KG1 (cell line): ENCODE measurements at regions not wholly inside any gene's neighbourhood (a gene's known extent, or its start where the extent isn't known, plus 50 kb on each side); places are given as distances from the start of the nearest gene placed in this dataset.

Source experiments
- DNase-seq: peaks from one replicate; lab custom pipeline; 2025; lab: John Stamatoyannopoulos, UW

DNA sequence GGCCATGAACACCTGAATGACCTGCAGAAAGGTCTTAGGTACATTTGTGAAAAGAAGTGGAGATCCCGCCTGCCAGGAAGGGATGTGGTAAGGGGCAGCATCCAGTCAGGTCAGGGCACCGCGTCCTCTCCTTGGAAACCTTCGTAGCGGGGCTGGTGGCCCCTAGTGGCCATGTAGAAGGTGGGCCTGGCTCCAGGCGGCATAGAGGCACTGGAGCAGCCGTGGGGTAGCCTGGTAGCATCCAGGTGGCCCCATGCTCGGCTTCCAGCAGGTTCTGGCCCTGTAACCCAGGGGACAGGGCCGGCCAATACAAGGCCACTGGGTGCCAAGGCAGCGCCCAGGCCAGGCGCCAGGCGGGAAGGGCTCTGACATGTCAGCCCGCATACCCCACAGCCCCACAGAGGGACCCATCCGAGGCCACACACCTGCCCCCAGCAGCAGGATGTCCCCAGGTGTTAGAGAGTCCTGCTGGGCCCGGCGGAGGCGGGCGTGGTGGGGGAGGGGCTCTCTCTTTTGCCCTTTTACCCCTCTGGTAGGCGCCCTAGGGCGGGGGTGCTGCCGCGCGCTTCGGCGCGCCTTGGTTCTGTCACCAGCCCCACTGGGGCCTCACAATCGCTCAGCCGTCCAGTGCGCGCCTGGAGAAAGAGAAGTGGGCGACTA is 58.3 kb upstream of the SPATA31E1 start:
- DNase-seq, result no peak

DNA sequence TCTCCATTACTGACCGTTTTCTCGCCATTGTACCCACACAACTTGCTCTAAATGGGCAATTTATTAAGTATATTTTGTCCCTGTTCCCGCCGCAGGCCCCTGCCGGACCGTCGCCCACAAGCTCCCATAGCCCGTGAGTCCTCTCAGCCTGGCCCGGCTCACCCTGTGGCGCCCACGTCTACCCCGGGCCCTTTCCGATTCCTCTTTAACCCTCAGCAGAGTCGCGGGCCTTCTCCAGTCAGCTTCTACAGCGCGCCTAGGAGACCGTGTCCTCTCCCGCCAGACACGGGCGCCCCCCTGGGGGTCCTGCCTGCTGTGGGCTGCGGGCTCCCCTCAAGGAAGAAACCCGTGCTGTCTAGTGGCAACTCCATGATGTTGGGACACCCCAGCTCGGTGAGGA is 57.8 kb upstream of the SPATA31E1 start:
- DNase-seq, result no peak

DNA sequence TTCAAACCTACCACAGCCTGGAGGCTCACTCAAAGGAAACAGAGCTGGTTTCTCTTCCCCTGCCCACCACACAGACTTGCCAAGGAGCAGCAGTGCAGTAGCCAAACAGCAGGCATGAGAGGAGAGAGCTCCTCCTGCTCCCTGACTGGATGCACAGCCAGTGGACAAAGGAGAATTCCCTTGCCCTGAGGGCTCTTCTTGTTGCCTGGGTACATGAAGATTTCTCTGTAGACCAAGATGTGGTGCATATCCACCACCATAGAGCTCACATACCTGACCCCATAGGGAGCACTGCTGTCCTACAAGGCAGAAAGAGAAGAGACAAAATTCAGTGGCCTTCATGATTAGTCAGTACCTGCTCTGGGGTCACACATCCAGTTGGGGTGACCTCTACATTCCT is 56.3 kb upstream of the SPATA31E1 start:
- DNase-seq, result no peak

DNA sequence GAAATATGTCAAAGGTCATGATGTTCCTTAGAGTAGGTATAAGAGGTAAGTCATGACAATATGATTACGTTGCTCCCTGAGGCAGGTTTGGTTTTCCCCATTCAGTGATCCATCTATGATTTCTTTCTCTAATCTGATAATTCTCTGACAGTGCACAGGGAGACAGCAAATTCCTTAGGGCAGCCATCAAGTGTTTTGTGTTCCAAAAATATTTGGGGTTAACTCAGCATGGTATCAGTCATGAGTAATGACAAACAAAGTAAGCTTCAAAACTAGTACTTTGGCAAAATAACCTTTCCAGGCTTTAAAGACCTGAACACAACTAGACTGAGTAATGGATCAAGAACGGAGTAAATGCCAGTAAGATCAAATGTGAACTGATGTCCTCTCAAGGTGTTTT is 55.3 kb upstream of the SPATA31E1 start:
- no peak for DNase-seq

DNA sequence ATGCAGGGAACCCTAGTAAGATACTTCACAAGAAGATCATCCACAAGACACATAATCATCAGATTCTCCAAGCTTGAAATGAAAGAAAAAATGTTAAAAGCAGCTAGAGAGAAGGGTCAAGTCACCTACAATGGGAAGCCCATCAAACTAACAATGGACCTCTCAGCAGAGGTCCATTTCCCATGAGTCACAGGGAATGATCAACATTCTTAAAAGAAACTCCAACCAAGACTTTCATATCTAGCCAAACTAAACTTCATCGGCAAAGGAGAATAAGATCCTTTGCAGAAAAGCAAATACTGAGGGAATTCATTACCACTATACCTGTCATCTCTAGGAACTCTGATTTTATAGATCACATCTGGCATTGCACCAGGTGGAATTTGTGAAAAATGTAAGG is 52.9 kb upstream of the SPATA31E1 start:
- no peak for DNase-seq

DNA sequence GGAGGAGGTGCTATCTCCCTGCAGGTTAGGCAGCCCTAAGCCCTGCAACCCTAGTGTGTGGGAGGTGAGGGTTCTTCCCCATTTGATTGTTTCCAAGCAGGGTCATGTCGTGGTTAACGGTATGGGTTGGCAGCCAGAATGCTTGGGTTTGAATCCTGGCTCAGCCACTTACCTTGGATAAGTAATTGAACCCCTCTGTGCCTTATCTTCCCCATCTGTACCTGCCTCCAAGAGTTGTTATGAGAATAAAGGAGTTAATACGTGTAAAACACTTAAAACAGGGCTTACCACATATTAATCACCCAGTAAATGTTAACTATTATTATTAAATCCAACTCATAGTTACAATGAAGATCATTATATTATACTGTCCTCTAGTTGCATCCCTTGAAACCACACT is 52.2 kb upstream of the SPATA31E1 start:
- DNase-seq, result no peak

DNA sequence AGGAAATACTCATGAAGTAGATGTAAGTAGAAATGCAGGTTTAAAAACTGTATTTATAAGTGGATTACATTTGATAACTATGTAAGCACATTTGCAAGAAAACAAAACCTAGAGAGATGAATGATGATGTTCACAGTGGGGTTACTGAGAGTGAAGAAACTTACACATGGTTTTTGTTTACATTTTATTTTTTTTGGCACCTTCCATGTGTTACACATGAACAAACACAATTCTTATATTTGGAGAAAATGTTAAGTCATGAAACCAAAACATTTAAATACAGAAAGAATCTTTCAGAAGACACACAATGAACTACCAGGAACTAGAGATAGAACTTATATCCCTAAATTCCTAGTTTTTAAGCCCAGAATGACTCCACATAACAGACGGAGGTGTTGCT is 51.5 kb upstream of the SPATA31E1 start:
- no peak for DNase-seq
